Retinal pigment epithelial cell (primary cell): ENCODE measurements at regions not wholly inside any gene's neighbourhood (a gene's known extent, or its start where the extent isn't known, plus 50 kb on each side); places are given as distances from the start of the nearest gene placed in this dataset.

Experiments used
- DNase-seq: peaks from one replicate; pipeline ENCODE4 v3.0.0-alpha.2; 2010; ENCODE audit warnings: low read depth
- H3K4me3 ChIP-seq: 2 replicates; pipeline ENCODE4 v1.5.1; 2011; ENCODE audit warnings: mild to moderate bottlenecking, low read length, control low read depth, moderate library complexity
- CTCF ChIP-seq: conservative IDR thresholded peaks from 2 replicates; pipeline ENCODE4 v1.5.1; 2011; ENCODE audit warnings: low read depth, low read length, control low read depth, inconsistent platforms

DNA sequence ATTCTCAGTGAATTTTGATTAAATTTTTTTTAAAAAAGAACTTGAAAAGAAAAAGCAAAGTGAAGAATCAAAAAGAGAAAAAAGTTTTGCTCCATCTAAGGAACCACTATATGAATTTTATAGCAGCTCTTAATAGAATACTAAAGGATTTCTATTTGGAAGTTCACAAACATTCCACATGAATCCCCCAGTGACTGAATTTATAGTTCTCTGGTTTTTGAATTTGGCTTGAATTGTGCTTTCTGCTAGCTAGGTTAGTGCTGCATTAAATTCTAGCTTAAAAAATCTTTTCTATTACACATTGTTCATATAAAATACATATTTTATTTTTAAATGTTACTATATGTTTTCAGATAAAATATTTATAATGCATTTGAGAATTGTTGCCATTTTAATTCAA, 675.4 kb downstream of the RERGL start:
- no peak overlapping the region for H3K4me3 ChIP-seq
- no peak for TF ChIP-seq CTCF
- DNase-seq = no peak

GRCh38 chr12:17411662-17412061, 678.3 kb downstream of the RERGL start:
- no peak overlapping the region for H3K4me3 ChIP-seq
- no peak for DNase-seq
- TF ChIP-seq CTCF = no peak

GRCh38 chr12:17388679-17389078, 701.3 kb downstream of the RERGL start:
- no peak for DNase-seq
- no peak for TF ChIP-seq CTCF
- H3K4me3 ChIP-seq = no peak overlapping the region

DNA sequence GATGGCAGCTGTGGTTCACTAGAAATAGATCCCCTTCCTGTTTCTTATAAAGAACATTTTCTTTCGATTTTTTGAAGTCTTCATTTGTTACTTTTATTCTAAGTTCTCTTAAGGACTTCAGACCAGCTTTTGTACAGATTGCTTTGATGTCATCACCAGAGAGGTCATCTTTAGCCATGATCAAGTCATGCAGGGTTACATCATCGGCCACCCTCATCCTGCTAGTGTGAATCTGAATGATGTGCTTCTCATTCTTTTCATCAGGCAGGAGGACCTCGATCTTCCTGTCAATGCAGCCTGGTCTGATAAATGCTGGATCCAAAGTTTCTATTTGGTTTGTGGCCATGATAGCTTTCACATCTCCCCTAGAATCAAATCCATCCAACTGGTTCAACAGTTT, 706.7 kb downstream of the RERGL start:
- no peak for DNase-seq

GRCh38 chr12:17381211-17381610, 708.8 kb downstream of the RERGL start:
- no peak overlapping the region for H3K4me3 ChIP-seq
- TF ChIP-seq CTCF = no peak
- no peak for DNase-seq

More for the DNA sequence above, 706.7 kb downstream of the RERGL start:
- no peak overlapping the region for H3K4me3 ChIP-seq
- TF ChIP-seq CTCF = no peak

- TF ChIP-seq CTCF = no peak
- no peak overlapping the region for H3K4me3 ChIP-seq
Measured at GRCh38 chr12:17372508-17372907, 717.5 kb downstream of the RERGL start.

GRCh38 chr12:17371491-17372215, 718.3 kb downstream of the RERGL start:
- H3K4me3 ChIP-seq = no peak overlapping the region
- DNase-seq = no peak
- TF ChIP-seq CTCF = no peak

More at GRCh38 chr12:17372508-17372907, 717.5 kb downstream of the RERGL start:
- DNase-seq = no peak
